ENCODE measurements at regions not wholly inside any gene's neighbourhood (a gene's known extent, or its start where the extent isn't known, plus 50 kb on each side); places are given as distances from the start of the nearest gene placed in this dataset.

GRCh38 chr2:41169744-41170143, 717.9 kb upstream of the SLC8A1 start:
- ATAC-seq (no peak), DNase-seq (no peak)
- intact Hi-C loops (cut with DNase I, micrococcal nuclease), result no loop called here
- Histone ChIP-seq H3K9me3 (peaks cover 4% of the 10 kb centered on the region), H3K4me1 (ENCODE audit: low read depth) (no peaks in the 10 kb centered on the region), H3K4me3 (no peak overlapping the region), H3K36me3 (ENCODE audit: low read depth) (no peaks in the 10 kb centered on the region)
- TF ChIP-seq CTCF (IDR thresholded peaks at IDR 0.05), result no peak

GRCh38 chr2:41170589-41170988, 718.7 kb upstream of the SLC8A1 start:
- no peaks in the 10 kb centered on the region for H3K36me3 ChIP-seq (ENCODE audit: low read depth)
- H3K4me1 ChIP-seq (ENCODE audit: low read depth), result no peaks in the 10 kb centered on the region
- intact Hi-C loops (cut with DNase I, micrococcal nuclease), result no loop called here
- TF ChIP-seq CTCF (IDR thresholded peaks at IDR 0.05), result no peak
- no peak overlapping the region for H3K4me3 ChIP-seq
- DNase-seq (no peak), ATAC-seq (no peak)
- peaks cover 6% of the 10 kb centered on the region for H3K9me3 ChIP-seq

GRCh38 chr2:41180387-41180786, 728.5 kb upstream of the SLC8A1 start:
- no peak overlapping the region for H3K4me3 ChIP-seq
- no peak for TF ChIP-seq CTCF (IDR thresholded peaks at IDR 0.05)

GRCh38 chr2:41182961-41183360, 731.1 kb upstream of the SLC8A1 start:
- no peak for TF ChIP-seq CTCF (IDR thresholded peaks at IDR 0.05)
- no peaks in the 10 kb centered on the region for H3K9me3 ChIP-seq
- H3K4me3 ChIP-seq, result no peak overlapping the region
- no peak for DNase-seq
- H3K36me3 ChIP-seq (ENCODE audit: low read depth), result no peaks in the 10 kb centered on the region
- no peak for ATAC-seq
- intact Hi-C loops (cut with DNase I, micrococcal nuclease), result no loop called here
- H3K4me1 ChIP-seq (ENCODE audit: low read depth), result no peaks in the 10 kb centered on the region

More at GRCh38 chr2:41180387-41180786, 728.5 kb upstream of the SLC8A1 start:
- DNase-seq, result no peak
- Histone ChIP-seq H3K9me3 (no peaks in the 10 kb centered on the region), H3K4me1 (ENCODE audit: low read depth) (no peaks in the 10 kb centered on the region), H3K36me3 (ENCODE audit: low read depth) (no peaks in the 10 kb centered on the region)
- no peak for ATAC-seq
- intact Hi-C loops (cut with DNase I, micrococcal nuclease), result no loop called here

- H3K4me1 ChIP-seq (ENCODE audit: low read depth), result no peaks in the 10 kb centered on the region
- ATAC-seq (no peak), DNase-seq (no peak)
- no peaks in the 10 kb centered on the region for H3K9me3 ChIP-seq
- intact Hi-C loops (cut with DNase I, micrococcal nuclease), result no loop called here
- TF ChIP-seq CTCF (IDR thresholded peaks at IDR 0.05), result no peak
- H3K36me3 ChIP-seq (ENCODE audit: low read depth), result no peaks in the 10 kb centered on the region
- no peak overlapping the region for H3K4me3 ChIP-seq
Observed at GRCh38 chr2:41187376-41188122, 735.7 kb upstream of the SLC8A1 start.
